GM12864 (cell line): ENCODE measurements at regions not wholly inside any gene's neighbourhood (a gene's known extent, or its start where the extent isn't known, plus 50 kb on each side); places are given as distances from the start of the nearest gene placed in this dataset.

Source experiments
- DNase-seq: peaks from one replicate; pipeline ENCODE4 v3.0.0-alpha.2; 2011; ENCODE audit warnings: low read depth
- H3K4me3 ChIP-seq: 2 replicates; pipeline ENCODE4 v1.5.1; 2011; ENCODE audit warnings: mild to moderate bottlenecking, low read depth, low read length, control low read depth
- CTCF ChIP-seq: IDR thresholded peaks from 2 replicates; pipeline ENCODE4 v1.5.1; 2011; ENCODE audit warnings: low read depth, mild to moderate bottlenecking, moderate library complexity, low read length, control low read depth, inconsistent platforms; ENCODE audit errors: missing control alignments

- DNase-seq, result no peak
- no peak for TF ChIP-seq CTCF
- no peak overlapping the region for H3K4me3 ChIP-seq
Observed at GRCh38 chr4:117203231-117203630, 117.9 kb upstream of the TRAM1L1 start.

GRCh38 chr4:117210551-117210950, 125.2 kb upstream of the TRAM1L1 start:
- H3K4me3 ChIP-seq, result no peak overlapping the region
- no peak for TF ChIP-seq CTCF
- DNase-seq, result no peak

GRCh38 chr4:117224256-117224655, 138.9 kb upstream of the TRAM1L1 start:
- no peak for TF ChIP-seq CTCF
- H3K4me3 ChIP-seq, result no peak overlapping the region
- DNase-seq, result no peak

- DNase-seq, result no peak
- H3K4me3 ChIP-seq, result no peak overlapping the region
- TF ChIP-seq CTCF, result no peak
Observed at GRCh38 chr4:117225471-117225870, 140.1 kb upstream of the TRAM1L1 start.

GRCh38 chr4:117227925-117228324, 142.5 kb upstream of the TRAM1L1 start:
- DNase-seq, result no peak
- no peak for TF ChIP-seq CTCF

GRCh38 chr4:117239434-117239833, 154.1 kb upstream of the TRAM1L1 start:
- no peak for DNase-seq
- TF ChIP-seq CTCF, result no peak
- no peak overlapping the region for H3K4me3 ChIP-seq

More at GRCh38 chr4:117227925-117228324, 142.5 kb upstream of the TRAM1L1 start:
- H3K4me3 ChIP-seq, result no peak overlapping the region

- no peak for TF ChIP-seq CTCF
- no peak overlapping the region for H3K4me3 ChIP-seq
- no peak for DNase-seq
Observed at GRCh38 chr4:117249333-117249732, 164.0 kb upstream of the TRAM1L1 start.
